CD14-positive monocyte (primary cell): ENCODE measurements at regions not wholly inside any gene's neighbourhood (a gene's known extent, or its start where the extent isn't known, plus 50 kb on each side); places are given as distances from the start of the nearest gene placed in this dataset.

Experiments used
- DNase-seq, 3 donors: peaks; one replicate each; pipeline ENCODE4 v3.0.0-alpha.2; 2011 to 2022
- H2AFZ ChIP-seq: 2 replicates; pipeline ENCODE4 v1.6.0; 2012; ENCODE audit warnings: mild to moderate bottlenecking, low read depth, low read length, inconsistent platforms; ENCODE audit not compliant: insufficient read depth, poor library complexity, severe bottlenecking
- H3K27ac ChIP-seq, 2 donors: 1 replicate in 1 of 2; 2 replicates in 1 of 2; pipeline ENCODE4 v1.5.1; 2012 to 2013; ENCODE audit warnings: low read length in 2 of 2, control low read depth in 1 of 2, inconsistent platforms in 1 of 2, low read depth in 1 of 2, mild to moderate bottlenecking in 1 of 2
- H3K27me3 ChIP-seq, 2 donors: one replicate each; pipeline versions ENCODE4 v1.6.0 to v1.6.1; 2011 to 2013; ENCODE audit warnings: low read length in 2 of 2; ENCODE audit not compliant: control insufficient read depth in 2 of 2, insufficient read depth in 2 of 2
- H3K36me3 ChIP-seq, 2 donors: replicated peaks in 1 of 2; 1 replicate in 1 of 2; 2 replicates in 1 of 2; pipeline versions ENCODE4 v1.5.1 to v1.6.1; 2012 to 2013; ENCODE audit warnings: low read length in 2 of 2, control low read depth in 1 of 2, inconsistent platforms in 1 of 2, mild to moderate bottlenecking in 1 of 2; ENCODE audit not compliant: insufficient read depth in 2 of 2, control insufficient read depth in 1 of 2
- H3K4me1 ChIP-seq, 2 donors: 1 replicate in 1 of 2; 2 replicates in 1 of 2; pipeline versions ENCODE4 v1.5.1 to v1.6.1; 2012 to 2013; ENCODE audit warnings: low read length in 2 of 2, control low read depth in 1 of 2, inconsistent platforms in 1 of 2, mild to moderate bottlenecking in 1 of 2, moderate library complexity in 1 of 2; ENCODE audit not compliant: insufficient read depth in 2 of 2, control insufficient read depth in 1 of 2
- H3K4me2 ChIP-seq: replicated peaks from 2 replicates; pipeline ENCODE3; 2012; ENCODE audit warnings: low read length, moderate library complexity, mild to moderate bottlenecking; ENCODE audit not compliant: poor library complexity, severe bottlenecking; ENCODE audit errors: extremely low read depth
- H3K4me3 ChIP-seq, 3 experiments: fragments of 200-600 bp in 1 of 3; sonication (generic) in 1 of 3; replicated peaks in 1 of 3; 1 replicate in 2 of 3; 2 replicates in 1 of 3; pipeline ENCODE4 v1.5.1; 2011 to 2013; ENCODE audit warnings: low read length in 3 of 3, mild to moderate bottlenecking in 3 of 3, control low read depth in 2 of 3, low read depth in 2 of 3, inconsistent platforms in 1 of 3, moderate library complexity in 1 of 3
- H3K79me2 ChIP-seq: 2 replicates; pipeline ENCODE4 v1.6.0; 2012; ENCODE audit warnings: mild to moderate bottlenecking, control low read depth, inconsistent platforms, low read length, moderate library complexity; ENCODE audit not compliant: insufficient read depth
- H3K9ac ChIP-seq: 2 replicates; pipeline ENCODE4 v1.6.0; 2017; ENCODE audit warnings: low read length, mild to moderate bottlenecking; ENCODE audit not compliant: insufficient read depth, poor library complexity, severe bottlenecking
- H3K9me3 ChIP-seq, 2 donors: replicated peaks in 1 of 2; 1 replicate in 1 of 2; 2 replicates in 1 of 2; pipeline versions ENCODE4 v1.5.1 to v1.6.1; 2012 to 2013; ENCODE audit warnings: low read length in 2 of 2, control low read depth in 1 of 2; ENCODE audit not compliant: control insufficient read depth in 1 of 2, insufficient read depth in 1 of 2
- H4K20me1 ChIP-seq: 2 replicates; pipeline ENCODE4 v1.6.0; 2012; ENCODE audit warnings: mild to moderate bottlenecking, low read length, control low read depth, moderate library complexity; ENCODE audit not compliant: insufficient read depth
- H3K27ac Mint-ChIP-seq, 7 donors: one replicate each; pipeline ENCODE4 v1.8.0; 2020; ENCODE audit warnings: mild to moderate bottlenecking in 7 of 7, mixed read lengths in 7 of 7, moderate library complexity in 6 of 7, inconsistent platforms in 2 of 7
- H3K27me3 Mint-ChIP-seq, 3 donors: one replicate each; pipeline ENCODE4 v1.8.0; 2021 to 2022; ENCODE audit warnings: low read depth in 3 of 3, mild to moderate bottlenecking in 3 of 3, mixed read lengths in 3 of 3, moderate library complexity in 3 of 3, inconsistent platforms in 1 of 3
- H3K36me3 Mint-ChIP-seq, 2 donors: one replicate each; pipeline ENCODE4 v1.8.0; 2020; ENCODE audit warnings: mixed read lengths in 2 of 2, inconsistent platforms in 1 of 2, mild to moderate bottlenecking in 1 of 2
- H3K4me1 Mint-ChIP-seq: one replicate; pipeline ENCODE4 v1.8.0; 2020; ENCODE audit warnings: mild to moderate bottlenecking, mixed read lengths
- H3K4me3 Mint-ChIP-seq, 2 donors: one replicate each; pipeline ENCODE4 v1.8.0; 2020; ENCODE audit warnings: mild to moderate bottlenecking in 2 of 2, mixed read lengths in 2 of 2, moderate library complexity in 1 of 2
- H3K9me3 Mint-ChIP-seq, 7 donors: one replicate each; pipeline ENCODE4 v1.8.0; 2020 to 2022; ENCODE audit warnings: mixed read lengths in 7 of 7, mild to moderate bottlenecking in 6 of 7, moderate library complexity in 6 of 7, inconsistent platforms in 2 of 7
- WGBS: methylation state at CpG from one replicate; pipeline ENCODE4 v1.1.5; 2013; ENCODE audit warnings: missing lambda C conversion rate; ENCODE audit not compliant: insufficient coverage; 5-methylcytosine and 5-hydroxymethylcytosine counted together
- intact Hi-C, 2 donors: fragments of 100-400 bp; cut with micrococcal nuclease; formaldehyde crosslinking; loops; one replicate each; pipeline versions ENCODE4 v1.15.0 to v1.15.1; 2023
- TF ChIP-seq, protein P1 (sequence below): fragments of 200-600 bp; IDR thresholded peaks from one replicate; pipeline ENCODE4 v1.8.0; 2022; ENCODE audit warnings: antibody characterized with exemption, mild to moderate bottlenecking

DNA sequence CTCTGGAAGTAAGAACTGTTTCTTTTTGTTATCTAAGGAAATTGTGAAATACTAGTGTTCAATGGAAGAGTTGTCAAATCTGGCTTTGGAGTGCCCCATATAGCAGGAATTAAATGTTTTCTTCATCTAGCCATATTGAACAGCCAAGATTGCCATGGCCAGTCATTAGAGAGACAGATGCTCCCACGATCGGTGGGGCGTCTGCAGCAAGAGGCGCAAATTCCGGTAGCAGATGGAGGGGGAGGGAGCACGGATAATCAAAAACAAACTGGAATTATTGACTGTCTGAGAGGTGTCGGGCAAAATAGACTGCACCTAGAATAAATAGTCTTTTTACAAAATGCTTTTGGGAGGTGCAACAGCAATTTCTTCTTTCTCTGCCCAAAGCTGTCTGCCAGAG is 139.1 kb upstream of the FSTL4 start:
- H3K27me3 ChIP-seq = no peaks in the 10 kb centered on the region
- WGBS = 100% methylated on average over 1 of the region's 7 CpGs
- no peak overlapping the region for H3K4me3 ChIP-seq
- intact Hi-C loops = no loop called here
- DNase-seq = no peak
- no peaks in the 10 kb centered on the region for H4K20me1 ChIP-seq
- H3K9me3 Mint-ChIP-seq = peaks cover 0 to 2% (median 0%) of the 10 kb centered on the region in 7 donors
- H3K79me2 ChIP-seq = no peaks in the 10 kb centered on the region
- peaks cover 0 to 4% of the 10 kb centered on the region in 2 donors for H3K9me3 ChIP-seq
- H3K4me3 Mint-ChIP-seq = no peak overlapping the region
- no peak overlapping the region for H3K9ac ChIP-seq
- H3K36me3 Mint-ChIP-seq = no peaks in the 10 kb centered on the region
- no peak overlapping the region for H3K27ac ChIP-seq
- H3K4me1 ChIP-seq = no peaks in the 10 kb centered on the region
- no peak overlapping the region for H3K27ac Mint-ChIP-seq
- H3K4me2 ChIP-seq = no peak overlapping the region
- no peaks in the 10 kb centered on the region for H3K4me1 Mint-ChIP-seq
- no peak overlapping the region for H2AFZ ChIP-seq
- peaks cover 6 to 10% (median 8%) of the 10 kb centered on the region in 3 donors for H3K27me3 Mint-ChIP-seq
- H3K36me3 ChIP-seq = no peaks in the 10 kb centered on the region
- TF ChIP-seq, protein P1, sequence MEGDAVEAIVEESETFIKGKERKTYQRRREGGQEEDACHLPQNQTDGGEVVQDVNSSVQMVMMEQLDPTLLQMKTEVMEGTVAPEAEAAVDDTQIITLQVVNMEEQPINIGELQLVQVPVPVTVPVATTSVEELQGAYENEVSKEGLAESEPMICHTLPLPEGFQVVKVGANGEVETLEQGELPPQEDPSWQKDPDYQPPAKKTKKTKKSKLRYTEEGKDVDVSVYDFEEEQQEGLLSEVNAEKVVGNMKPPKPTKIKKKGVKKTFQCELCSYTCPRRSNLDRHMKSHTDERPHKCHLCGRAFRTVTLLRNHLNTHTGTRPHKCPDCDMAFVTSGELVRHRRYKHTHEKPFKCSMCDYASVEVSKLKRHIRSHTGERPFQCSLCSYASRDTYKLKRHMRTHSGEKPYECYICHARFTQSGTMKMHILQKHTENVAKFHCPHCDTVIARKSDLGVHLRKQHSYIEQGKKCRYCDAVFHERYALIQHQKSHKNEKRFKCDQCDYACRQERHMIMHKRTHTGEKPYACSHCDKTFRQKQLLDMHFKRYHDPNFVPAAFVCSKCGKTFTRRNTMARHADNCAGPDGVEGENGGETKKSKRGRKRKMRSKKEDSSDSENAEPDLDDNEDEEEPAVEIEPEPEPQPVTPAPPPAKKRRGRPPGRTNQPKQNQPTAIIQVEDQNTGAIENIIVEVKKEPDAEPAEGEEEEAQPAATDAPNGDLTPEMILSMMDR = no peak

DNA sequence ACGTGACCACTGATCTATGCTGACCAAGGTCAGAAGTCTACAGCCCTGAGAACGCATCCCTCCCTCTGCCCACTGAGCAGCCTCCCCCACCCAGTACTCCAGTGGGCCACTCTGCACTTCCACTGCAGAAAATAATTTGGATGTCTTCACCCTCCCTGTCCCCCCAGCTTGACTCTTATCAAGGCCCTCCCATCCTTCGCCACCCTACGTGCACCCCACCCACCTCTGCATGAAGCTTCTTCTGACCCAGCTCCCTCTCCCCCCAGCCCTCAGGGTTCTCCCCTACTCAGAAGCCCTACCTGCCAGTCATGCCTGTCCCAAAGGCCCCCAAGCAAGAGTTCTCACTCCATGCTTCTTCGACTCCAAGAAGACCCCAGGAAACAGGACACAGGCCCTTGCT is 138.5 kb upstream of the FSTL4 start:
- H3K36me3 ChIP-seq = no peaks in the 10 kb centered on the region
- intact Hi-C loops = no loop called here
- WGBS = 98% methylated on average over 4 of the region's 5 CpGs

More for the DNA sequence above, 138.5 kb upstream of the FSTL4 start:
- Mint-ChIP-seq H3K27ac (no peak overlapping the region), H3K4me1 (no peaks in the 10 kb centered on the region), H3K27me3 (peaks cover 6 to 10% (median 6%) of the 10 kb centered on the region in 3 donors), H3K4me3 (no peak overlapping the region), H3K9me3 (peaks cover 0 to 2% (median 0%) of the 10 kb centered on the region in 7 donors), H3K36me3 (no peaks in the 10 kb centered on the region)
- DNase-seq = no peak
- no peak overlapping the region for H3K4me3 ChIP-seq
- H3K79me2 ChIP-seq = no peaks in the 10 kb centered on the region
- H3K27me3 ChIP-seq = no peaks in the 10 kb centered on the region
- H2AFZ ChIP-seq = no peak overlapping the region
- TF ChIP-seq, protein P1 = no peak
- no peak overlapping the region for H3K4me2 ChIP-seq
- no peak overlapping the region for H3K27ac ChIP-seq
- H4K20me1 ChIP-seq = no peaks in the 10 kb centered on the region
- no peak overlapping the region for H3K9ac ChIP-seq
- no peaks in the 10 kb centered on the region for H3K4me1 ChIP-seq
- peaks cover 0 to 4% of the 10 kb centered on the region in 2 donors for H3K9me3 ChIP-seq
